Activated T-helper 2 cell treated with anti-CD3 and anti-CD28 coated beads, Interferon-gamma antibody, Interleukin-2, Interleukin-4, amounts not matched to agents 10 μg/mL and 5 μg/mL and 100 μg/mL, durations not matched to agents 14 hours and 24 hours and 36 hours (primary cell): ENCODE measurements at regions not wholly inside any gene's neighbourhood (a gene's known extent, or its start where the extent isn't known, plus 50 kb on each side); places are given as distances from the start of the nearest gene placed in this dataset.
"Not testable (repeated sequence)": the region's sequence is repeated elsewhere in the genome, so short reads cannot be mapped to it uniquely, and the experiment has no call there.

Experiments
- DNase-seq: peaks from one replicate; pipeline ENCODE4 v3.0.0; 2021; ENCODE audit warnings: low spot score
- H3K27ac Mint-ChIP-seq: one replicate; pipeline ENCODE4 v1.8.0; 2021; ENCODE audit warnings: mixed read lengths
- H3K27me3 Mint-ChIP-seq: one replicate; pipeline ENCODE4 v1.8.0; 2021; ENCODE audit warnings: low read depth, mixed read lengths
- H3K36me3 Mint-ChIP-seq: one replicate; pipeline ENCODE4 v1.8.0; 2021; ENCODE audit warnings: low read depth, mixed read lengths
- H3K4me1 Mint-ChIP-seq: one replicate; pipeline ENCODE4 v1.8.0; 2021; ENCODE audit warnings: low read depth, mixed read lengths
- H3K4me3 Mint-ChIP-seq: one replicate; pipeline ENCODE4 v1.8.0; 2021; ENCODE audit warnings: low read depth, mild to moderate bottlenecking, moderate library complexity, mixed read lengths
- H3K9me3 Mint-ChIP-seq: one replicate; pipeline ENCODE4 v1.8.0; 2021; ENCODE audit warnings: mixed read lengths
- intact Hi-C: fragments of 100-400 bp; cut with micrococcal nuclease; formaldehyde crosslinking; loops from one replicate; pipeline ENCODE4 v1.15.1; 2023

- H3K27me3 Mint-ChIP-seq, DNase-seq, H3K9me3 Mint-ChIP-seq, intact Hi-C loops, H3K36me3 Mint-ChIP-seq, H3K27ac Mint-ChIP-seq, H3K4me3 Mint-ChIP-seq, H3K4me1 Mint-ChIP-seq: not testable (repeated sequence)
Measured at GRCh38 chr16:18192389-18192788, 144.1 kb downstream of the NPIPA8 start.

- DNase-seq, H3K9me3 Mint-ChIP-seq, H3K27ac Mint-ChIP-seq, H3K27me3 Mint-ChIP-seq, H3K4me3 Mint-ChIP-seq, H3K4me1 Mint-ChIP-seq, H3K36me3 Mint-ChIP-seq, intact Hi-C loops: not testable (repeated sequence)
Measured at GRCh38 chr16:18190179-18190578, 146.4 kb downstream of the NPIPA8 start.

- H3K27me3 Mint-ChIP-seq, H3K27ac Mint-ChIP-seq, H3K9me3 Mint-ChIP-seq, DNase-seq, H3K4me3 Mint-ChIP-seq, H3K36me3 Mint-ChIP-seq, intact Hi-C loops, H3K4me1 Mint-ChIP-seq: not testable (repeated sequence)
Measured at GRCh38 chr16:18184755-18185154, 151.8 kb downstream of the NPIPA8 start.

- H3K4me3 Mint-ChIP-seq, H3K36me3 Mint-ChIP-seq, H3K27ac Mint-ChIP-seq, intact Hi-C loops, H3K27me3 Mint-ChIP-seq, DNase-seq, H3K4me1 Mint-ChIP-seq, H3K9me3 Mint-ChIP-seq: not testable (repeated sequence)
Measured at GRCh38 chr16:18181028-18181427, 155.5 kb downstream of the NPIPA8 start.

- H3K36me3 Mint-ChIP-seq, H3K9me3 Mint-ChIP-seq, intact Hi-C loops, DNase-seq, H3K4me1 Mint-ChIP-seq, H3K27me3 Mint-ChIP-seq, H3K4me3 Mint-ChIP-seq, H3K27ac Mint-ChIP-seq: not testable (repeated sequence)
Measured at GRCh38 chr16:18173945-18174497, 162.5 kb downstream of the NPIPA8 start.

- H3K4me3 Mint-ChIP-seq, H3K9me3 Mint-ChIP-seq, H3K27me3 Mint-ChIP-seq, intact Hi-C loops, H3K27ac Mint-ChIP-seq, H3K36me3 Mint-ChIP-seq, DNase-seq, H3K4me1 Mint-ChIP-seq: not testable (repeated sequence)
Measured at GRCh38 chr16:18162293-18162692, 174.2 kb downstream of the NPIPA8 start.

- DNase-seq, H3K4me1 Mint-ChIP-seq, H3K4me3 Mint-ChIP-seq, H3K27ac Mint-ChIP-seq, H3K27me3 Mint-ChIP-seq, H3K36me3 Mint-ChIP-seq, H3K9me3 Mint-ChIP-seq, intact Hi-C loops: not testable (repeated sequence)
Measured at GRCh38 chr16:18161224-18161623, 175.3 kb downstream of the NPIPA8 start.

GRCh38 chr16:18159185-18159584 is 177.4 kb downstream of the NPIPA8 start:
- H3K27me3 Mint-ChIP-seq, H3K9me3 Mint-ChIP-seq, H3K4me3 Mint-ChIP-seq, H3K4me1 Mint-ChIP-seq, DNase-seq, intact Hi-C loops, H3K36me3 Mint-ChIP-seq, H3K27ac Mint-ChIP-seq: not testable (repeated sequence)

GRCh38 chr16:18157854-18158253 is 178.7 kb downstream of the NPIPA8 start:
- DNase-seq, H3K4me3 Mint-ChIP-seq, intact Hi-C loops, H3K4me1 Mint-ChIP-seq, H3K9me3 Mint-ChIP-seq, H3K27ac Mint-ChIP-seq, H3K36me3 Mint-ChIP-seq, H3K27me3 Mint-ChIP-seq: not testable (repeated sequence)

GRCh38 chr16:18152832-18153231 is 183.7 kb downstream of the NPIPA8 start:
- H3K36me3 Mint-ChIP-seq, intact Hi-C loops, H3K4me1 Mint-ChIP-seq, H3K27ac Mint-ChIP-seq, DNase-seq, H3K27me3 Mint-ChIP-seq, H3K4me3 Mint-ChIP-seq, H3K9me3 Mint-ChIP-seq: not testable (repeated sequence)

GRCh38 chr16:18148132-18148531 is 188.4 kb downstream of the NPIPA8 start:
- H3K27ac Mint-ChIP-seq, H3K27me3 Mint-ChIP-seq, DNase-seq, H3K36me3 Mint-ChIP-seq, H3K4me1 Mint-ChIP-seq, intact Hi-C loops, H3K9me3 Mint-ChIP-seq, H3K4me3 Mint-ChIP-seq: not testable (repeated sequence)

- DNase-seq, H3K4me1 Mint-ChIP-seq, H3K27ac Mint-ChIP-seq, H3K9me3 Mint-ChIP-seq, H3K36me3 Mint-ChIP-seq, H3K4me3 Mint-ChIP-seq, intact Hi-C loops, H3K27me3 Mint-ChIP-seq: not testable (repeated sequence)
Measured at GRCh38 chr16:18146601-18147142, 189.9 kb downstream of the NPIPA8 start.

GRCh38 chr16:18142066-18142465 is 194.5 kb downstream of the NPIPA8 start:
- H3K27me3 Mint-ChIP-seq, H3K9me3 Mint-ChIP-seq, H3K36me3 Mint-ChIP-seq, H3K4me1 Mint-ChIP-seq, H3K4me3 Mint-ChIP-seq, H3K27ac Mint-ChIP-seq, intact Hi-C loops, DNase-seq: not testable (repeated sequence)

- H3K27me3 Mint-ChIP-seq, H3K27ac Mint-ChIP-seq, DNase-seq, H3K4me3 Mint-ChIP-seq, intact Hi-C loops, H3K4me1 Mint-ChIP-seq, H3K36me3 Mint-ChIP-seq, H3K9me3 Mint-ChIP-seq: not testable (repeated sequence)
Measured at GRCh38 chr16:18136288-18136687, 200.2 kb downstream of the NPIPA8 start.
